ENCODE measurements at regions not wholly inside any gene's neighbourhood (a gene's known extent, or its start where the extent isn't known, plus 50 kb on each side); places are given as distances from the start of the nearest gene placed in this dataset.

- TF ChIP-seq HNF1B (CRISPR knock-in tag; IDR thresholded peaks at IDR 0.05) = no peak
- no peak for TF ChIP-seq RERE (CRISPR knock-in tag; IDR thresholded peaks at IDR 0.05; ENCODE audit: low read depth)
- TF ChIP-seq TCF7L2 (IDR thresholded peaks at IDR 0.05; ENCODE audit: low read depth, low read length) = peak; percentile 64; the same call in 1 of the 2 replicates
- TF ChIP-seq NFIC (IDR thresholded peaks at IDR 0.05; ENCODE audit: low read length) = peak; percentile 51; the same call in 1 of the 2 replicates
- TF ChIP-seq HMG20B (CRISPR knock-in tag; conservative IDR thresholded peaks at IDR 0.05) = no peak
- no peak for TF ChIP-seq BRF2 (CRISPR knock-in tag; IDR thresholded peaks at IDR 0.05)
- no peak for TF ChIP-seq ZNF333 (CRISPR knock-in tag; IDR thresholded peaks at IDR 0.05; ENCODE audit: borderline replicate concordance)
- no peak for TF ChIP-seq ETV6 (CRISPR knock-in tag; conservative IDR thresholded peaks at IDR 0.05)
- TF ChIP-seq SNAI1 (CRISPR knock-in tag; IDR thresholded peaks at IDR 0.05; ENCODE audit: borderline replicate concordance) = no peak
- no peak for TF ChIP-seq ZSCAN21 (CRISPR knock-in tag; IDR thresholded peaks at IDR 0.05; ENCODE audit: borderline replicate concordance)
- TF ChIP-seq MTF1 (CRISPR knock-in tag; IDR thresholded peaks at IDR 0.05) = no peak
- no peak for TF ChIP-seq ZBTB40 (IDR thresholded peaks at IDR 0.05)
- no peak for TF ChIP-seq ZBTB40 (CRISPR knock-in tag; IDR thresholded peaks at IDR 0.05)
Measured at GRCh38 chr7:33739286-33739685, 166.1 kb upstream of the BMPER start (continued).

All from HepG2 (cell line).